ENCODE measurements at regions not wholly inside any gene's neighbourhood (a gene's known extent, or its start where the extent isn't known, plus 50 kb on each side); places are given as distances from the start of the nearest gene placed in this dataset.

DNA sequence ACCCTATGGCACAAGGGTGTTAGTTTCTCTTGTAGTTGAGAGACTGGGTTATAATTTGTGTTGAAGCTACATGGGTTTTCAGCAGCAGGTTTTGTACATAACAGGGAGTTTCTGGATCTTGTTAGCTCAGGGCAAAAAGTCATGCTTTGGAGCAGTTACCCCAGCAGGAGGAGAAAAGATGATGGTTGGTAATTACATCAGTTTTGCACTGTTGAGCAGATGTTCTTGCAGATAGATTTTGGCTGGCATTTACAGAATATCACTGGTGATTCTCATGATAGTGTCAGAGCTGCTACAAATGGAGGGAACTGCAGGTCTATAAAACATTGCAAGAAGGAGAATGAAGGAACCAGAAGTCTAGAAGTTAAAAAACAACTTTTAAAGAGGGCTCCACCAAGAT is 215.2 kb upstream of the ATP5MC3 start:
- TF ChIP-seq CTCF (IDR thresholded peaks at IDR 0.05; ENCODE audit: control extremely low read depth in 1 of 3, insufficient read depth in 1 of 3, low read depth in 1 of 3, low read length in 3 of 3) (no peak), EP300 (IDR thresholded peaks at IDR 0.05; ENCODE audit: borderline replicate concordance in 1 of 2, low read depth in 2 of 2, low read length in 2 of 2) (no peak)

All from H1 (cell line).